Dermis blood vessel endothelial cell (primary cell): ENCODE measurements at regions not wholly inside any gene's neighbourhood (a gene's known extent, or its start where the extent isn't known, plus 50 kb on each side); places are given as distances from the start of the nearest gene placed in this dataset.
"Not testable (repeated sequence)": the region's sequence is repeated elsewhere in the genome, so short reads cannot be mapped to it uniquely, and the experiment has no call there.

Experiments
- DNase-seq: peaks from one replicate; pipeline ENCODE4 v3.0.0; 2010

GRCh38 chr9:746661-747434 lies 94.6 kb upstream of the DMRT1 start:
- no peak for DNase-seq

DNA sequence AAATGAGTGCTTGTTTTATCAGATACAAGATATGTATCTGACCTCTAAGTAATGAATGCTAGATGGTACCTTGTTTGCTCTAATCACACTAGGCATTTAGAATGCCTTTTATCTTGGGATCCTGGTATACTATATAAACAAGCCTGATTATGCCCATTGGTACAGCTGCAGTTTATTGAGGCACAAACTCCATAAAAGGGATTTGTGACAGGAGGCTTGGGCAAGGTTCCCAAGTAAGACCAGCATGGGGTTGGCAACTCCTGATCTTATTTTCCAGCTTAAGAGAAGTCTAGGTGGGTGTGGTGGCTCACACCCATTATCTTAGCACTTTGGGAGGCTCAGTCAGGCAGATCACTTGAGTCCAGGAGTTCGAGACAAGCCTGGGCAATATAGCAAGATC lies 93.9 kb upstream of the DMRT1 start:
- no peak for DNase-seq

GRCh38 chr9:748861-749497 lies 92.5 kb upstream of the DMRT1 start:
- DNase-seq: no peak

GRCh38 chr9:749716-750115 lies 91.8 kb upstream of the DMRT1 start:
- DNase-seq: no peak

DNA sequence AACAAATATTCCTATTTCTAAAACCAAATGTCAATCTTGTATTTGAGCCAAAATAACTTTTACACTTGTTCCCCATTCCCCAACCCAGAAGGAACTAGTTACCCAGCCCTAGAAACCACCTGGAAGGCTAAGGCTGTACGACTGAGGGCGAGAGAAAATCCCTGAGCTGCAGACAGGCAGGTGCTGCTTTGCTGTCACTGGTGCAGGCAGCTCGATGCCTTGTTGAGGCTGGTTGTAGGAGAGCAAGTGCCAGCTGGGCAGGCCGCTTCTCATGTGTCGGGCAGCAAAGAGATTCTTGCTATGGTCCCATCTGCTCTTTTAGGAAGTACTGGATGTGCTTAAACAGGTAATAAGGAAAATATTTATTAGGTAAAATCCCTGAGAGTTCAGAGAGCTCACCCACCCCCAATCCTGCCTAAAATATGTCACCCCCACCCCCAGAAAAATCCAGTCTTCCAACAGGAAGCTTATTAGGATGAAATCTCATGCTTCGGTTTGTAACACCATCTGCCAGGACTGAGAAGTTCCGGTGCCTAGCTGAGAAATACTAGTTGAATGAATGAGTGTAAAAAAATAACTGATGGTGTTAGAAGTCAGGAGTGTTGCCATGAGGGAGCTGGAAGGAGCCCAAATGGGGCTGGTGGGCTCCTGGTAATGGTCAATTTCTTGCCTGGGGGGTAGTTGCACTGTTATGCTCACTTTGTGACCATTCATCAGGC lies 91.1 kb upstream of the DMRT1 start:
- DNase-seq: no peak

- peak; percentile 51 for DNase-seq
Measured at GRCh38 chr9:751137-752051, 90.1 kb upstream of the DMRT1 start.

- peak; percentile 80 for DNase-seq
Measured at GRCh38 chr9:752201-752600, 89.3 kb upstream of the DMRT1 start.

GRCh38 chr9:752681-753200 lies 88.8 kb upstream of the DMRT1 start:
- no peak for DNase-seq

- DNase-seq: not testable (repeated sequence)
Measured at GRCh38 chr9:753734-754133, 87.8 kb upstream of the DMRT1 start.

DNA sequence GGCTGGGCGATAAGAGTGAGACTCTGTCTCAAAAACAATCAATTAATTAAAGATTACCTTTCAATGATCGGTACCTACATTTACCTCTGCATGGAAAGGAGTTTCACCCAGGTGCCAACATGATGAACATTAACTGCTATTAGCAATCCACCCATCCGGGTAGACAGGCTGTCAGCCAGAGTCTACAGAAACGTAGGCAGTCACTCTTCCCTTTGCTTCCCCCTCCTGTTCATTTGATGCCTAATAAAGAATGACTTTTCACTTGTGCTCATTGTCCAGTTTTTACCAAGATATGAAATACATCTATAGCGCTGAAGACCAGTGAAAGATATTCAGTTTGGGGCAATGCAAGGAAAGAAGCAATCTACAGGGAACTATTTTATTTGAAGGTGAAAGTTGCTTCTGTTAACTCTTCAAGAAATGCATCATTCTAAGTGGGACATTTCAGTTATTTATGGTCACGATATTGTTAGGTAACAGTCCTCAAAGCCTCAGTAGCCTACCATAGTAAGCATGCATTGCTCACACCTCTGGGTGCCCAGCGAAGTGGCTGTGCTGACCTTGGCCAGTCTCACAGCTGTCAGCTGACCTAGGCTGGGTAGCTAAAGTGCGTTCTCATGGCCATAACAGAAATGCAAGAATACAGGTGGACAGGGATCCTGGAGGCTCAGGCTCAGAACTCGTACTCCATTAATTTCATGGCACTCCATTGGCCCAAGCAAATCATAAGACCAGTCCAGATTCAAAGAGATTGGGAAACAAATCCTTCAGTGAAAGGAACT lies 87.2 kb upstream of the DMRT1 start:
- DNase-seq: no peak

GRCh38 chr9:755454-756381 lies 85.8 kb upstream of the DMRT1 start:
- DNase-seq: peak; percentile 92

- peak; percentile 84 for DNase-seq
Measured at GRCh38 chr9:757246-757881, 84.1 kb upstream of the DMRT1 start.

DNA sequence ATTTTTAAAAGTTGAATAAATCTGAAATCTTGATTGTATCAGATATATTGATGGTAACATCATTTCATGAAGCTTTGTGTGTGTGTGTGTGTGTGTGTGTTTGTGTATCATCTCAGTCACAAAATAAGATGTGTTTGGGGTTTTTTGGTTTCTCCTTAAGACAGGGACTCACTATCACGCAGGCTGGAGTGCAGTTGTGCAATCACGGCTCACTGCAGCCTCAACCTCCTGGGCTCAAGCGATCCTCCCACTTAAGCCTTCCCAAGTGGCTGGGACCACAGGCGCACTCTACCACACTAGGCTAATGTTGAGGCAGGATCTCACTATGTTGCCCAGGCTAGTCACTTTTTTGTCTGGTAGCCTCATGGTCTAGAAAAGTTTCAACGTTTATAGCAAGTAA lies 83.4 kb upstream of the DMRT1 start:
- DNase-seq: no peak

- DNase-seq: no peak
Measured at GRCh38 chr9:759541-759940, 82.0 kb upstream of the DMRT1 start.

DNA sequence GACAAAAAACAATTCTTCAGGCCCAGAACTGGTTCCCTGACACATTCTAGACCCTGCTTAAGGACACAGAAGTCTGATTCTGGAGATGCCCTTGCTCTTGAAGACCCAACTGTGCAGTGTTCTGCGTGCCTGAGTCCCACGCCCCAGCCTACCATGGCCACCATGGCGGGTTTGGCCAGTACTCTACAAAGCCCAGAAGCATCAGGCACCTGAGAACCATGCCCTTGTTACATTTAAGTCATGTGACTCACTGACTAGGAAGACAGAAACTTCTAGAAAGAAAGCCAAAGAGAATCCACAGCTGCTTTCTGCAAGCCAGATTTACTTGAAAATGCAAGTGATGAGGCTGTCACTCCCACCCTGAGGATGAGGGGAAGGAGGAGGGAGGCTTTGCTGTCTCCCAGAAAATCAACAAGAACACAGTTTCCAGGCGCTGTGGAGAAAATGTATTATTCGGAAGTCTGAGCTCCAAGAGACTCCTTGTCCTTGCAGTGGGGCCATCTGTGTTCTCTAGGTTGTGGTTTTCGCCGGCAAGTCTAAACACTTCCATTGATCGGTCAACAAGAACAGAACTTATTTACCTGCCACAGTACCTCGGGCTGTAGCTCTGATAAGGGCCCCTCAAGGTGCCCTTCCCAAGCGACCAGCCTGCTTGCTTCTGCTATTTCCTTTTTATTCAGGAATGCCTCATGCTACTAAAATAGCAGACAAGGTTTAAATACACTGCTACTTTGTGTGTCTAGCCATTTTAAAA lies 81.3 kb upstream of the DMRT1 start:
- DNase-seq: no peak

- DNase-seq: peak; percentile 31
Measured at GRCh38 chr9:761176-761792, 80.2 kb upstream of the DMRT1 start.

DNA sequence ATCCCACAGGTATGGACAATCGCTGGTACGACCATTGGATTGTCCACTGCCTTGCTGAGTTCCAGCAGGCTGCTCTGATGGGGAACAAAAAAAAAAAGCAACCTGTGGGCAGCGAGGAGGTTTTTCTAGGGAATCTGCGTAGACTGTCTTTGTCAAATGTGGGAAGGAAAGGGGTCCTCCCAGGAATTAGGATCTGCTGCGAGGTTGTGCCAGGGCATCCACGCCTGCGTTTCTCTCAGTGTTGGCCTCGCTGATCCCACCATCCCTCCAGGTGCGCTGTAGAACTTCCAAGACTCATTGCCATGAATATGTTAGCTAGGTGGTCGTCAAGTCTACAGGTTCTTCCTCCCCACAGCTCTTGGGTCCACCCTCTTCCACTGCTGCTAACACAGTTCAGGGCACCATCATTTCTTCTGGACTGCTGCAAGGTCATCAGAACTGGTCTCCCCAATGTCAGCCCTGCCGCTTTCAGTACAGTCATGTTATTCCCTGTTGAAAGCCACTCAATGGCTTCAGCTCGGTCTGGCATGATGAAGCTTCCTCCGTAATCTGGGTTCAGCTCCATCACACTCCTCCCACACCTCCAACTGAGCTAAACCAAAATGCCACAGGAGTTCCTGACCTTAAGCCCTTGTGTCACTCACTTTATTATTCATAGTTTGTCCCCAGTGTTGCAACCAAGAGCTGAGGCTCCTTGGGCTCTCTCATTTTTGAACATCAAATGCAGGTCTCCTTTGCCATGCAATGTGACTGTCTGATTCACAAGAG lies 79.5 kb upstream of the DMRT1 start:
- no peak for DNase-seq

- no peak for DNase-seq
Measured at GRCh38 chr9:763692-764091, 77.8 kb upstream of the DMRT1 start.
